ENCODE measurements at regions not wholly inside any gene's neighbourhood (a gene's known extent, or its start where the extent isn't known, plus 50 kb on each side); places are given as distances from the start of the nearest gene placed in this dataset.
"Not testable (repeated sequence)": the region's sequence is repeated elsewhere in the genome, so short reads cannot be mapped to it uniquely, and the experiment has no call there.

DNA sequence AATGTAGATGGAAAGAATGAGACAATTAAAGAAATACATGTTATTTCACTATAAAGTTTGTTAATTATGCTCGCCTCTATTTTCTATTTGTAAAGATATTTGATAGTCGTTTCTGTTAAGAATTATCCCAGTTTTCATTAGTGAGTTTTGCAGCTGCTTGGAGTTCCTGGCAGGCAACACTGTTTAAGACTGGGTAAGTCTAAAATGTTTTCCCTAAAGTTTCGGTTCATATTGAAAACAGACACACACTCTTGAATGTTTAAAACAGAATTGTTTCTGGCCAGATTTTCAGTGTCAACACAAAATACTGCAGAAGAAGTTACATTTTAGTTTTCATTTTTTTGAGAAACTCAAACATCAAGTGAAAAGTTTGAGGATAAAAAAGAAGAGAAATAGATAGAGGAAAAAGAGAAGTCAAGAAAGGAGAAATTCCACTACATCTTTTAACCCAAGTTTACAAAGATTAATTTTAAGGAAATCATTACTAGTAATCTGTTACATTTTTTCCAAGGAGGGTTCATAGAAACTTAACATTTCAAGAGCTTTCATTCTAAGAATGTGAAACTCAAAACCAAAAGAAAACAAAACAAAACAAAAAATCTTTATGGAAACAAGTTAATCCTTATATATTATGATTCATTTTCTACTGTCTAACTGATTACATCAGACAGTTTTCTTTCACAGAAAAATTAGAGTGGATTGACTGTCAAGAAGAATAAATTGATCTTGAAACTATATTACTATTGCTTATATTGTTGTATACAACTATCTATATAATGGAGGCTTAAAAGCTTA is 305.5 kb downstream of the FAT4 start:
- no peaks in the 10 kb centered on the region for H3K27me3 Mint-ChIP-seq
- no peak overlapping the region for H3K27ac Mint-ChIP-seq
- H3K4me3 Mint-ChIP-seq = no peak overlapping the region
- peaks cover 16% of the 10 kb centered on the region for H3K9me3 Mint-ChIP-seq
- intact Hi-C loops (cut with micrococcal nuclease) = no loop called here
- no peaks in the 10 kb centered on the region for H3K4me1 Mint-ChIP-seq (ENCODE audit: low read depth)
- H3K36me3 Mint-ChIP-seq (ENCODE audit: low read depth) = no peaks in the 10 kb centered on the region

- H3K36me3 Mint-ChIP-seq (ENCODE audit: low read depth) = no peaks in the 10 kb centered on the region
- no peak overlapping the region for H3K4me3 Mint-ChIP-seq
- no peaks in the 10 kb centered on the region for H3K27me3 Mint-ChIP-seq
- H3K9me3 Mint-ChIP-seq = peaks cover 9% of the 10 kb centered on the region
- intact Hi-C loops (cut with micrococcal nuclease) = no loop called here
- no peaks in the 10 kb centered on the region for H3K4me1 Mint-ChIP-seq (ENCODE audit: low read depth)
- no peak overlapping the region for H3K27ac Mint-ChIP-seq
Measured at GRCh38 chr4:125624951-125625350, 310.2 kb downstream of the FAT4 start.

DNA sequence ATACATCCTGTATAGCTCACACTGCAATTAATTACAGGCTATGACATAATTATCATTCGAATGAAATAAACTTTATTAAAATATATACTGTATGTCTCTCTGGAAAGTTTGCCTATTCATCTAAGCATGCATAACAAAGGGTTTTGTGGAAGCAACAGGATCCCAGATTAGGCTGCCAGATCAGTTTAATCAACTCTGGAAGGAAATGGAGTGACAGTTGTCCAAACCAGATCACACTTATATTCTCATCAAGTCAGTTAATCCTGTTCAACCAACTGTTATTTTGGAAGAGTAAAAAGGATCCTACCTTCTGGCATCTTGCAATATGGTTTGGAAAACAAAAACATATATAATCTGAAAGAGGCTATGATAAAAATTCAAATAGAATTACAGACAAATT is 312.2 kb downstream of the FAT4 start:
- Mint-ChIP-seq H3K27me3 (no peaks in the 10 kb centered on the region), H3K27ac (no peak overlapping the region), H3K36me3 (ENCODE audit: low read depth) (no peaks in the 10 kb centered on the region), H3K9me3 (peaks cover 9% of the 10 kb centered on the region), H3K4me1 (ENCODE audit: low read depth) (no peaks in the 10 kb centered on the region), H3K4me3 (no peak overlapping the region)
- intact Hi-C loops (cut with micrococcal nuclease) = no loop called here

- H3K9me3 Mint-ChIP-seq = peaks cover 31% of the 10 kb centered on the region
- no peaks in the 10 kb centered on the region for H3K4me1 Mint-ChIP-seq (ENCODE audit: low read depth)
- H3K27me3 Mint-ChIP-seq = no peaks in the 10 kb centered on the region
- no peaks in the 10 kb centered on the region for H3K36me3 Mint-ChIP-seq (ENCODE audit: low read depth)
- intact Hi-C loops (cut with micrococcal nuclease) = no loop called here
- H3K4me3 Mint-ChIP-seq = no peak overlapping the region
- H3K27ac Mint-ChIP-seq = no peak overlapping the region
Measured at GRCh38 chr4:125639182-125639621, 324.4 kb downstream of the FAT4 start.

DNA sequence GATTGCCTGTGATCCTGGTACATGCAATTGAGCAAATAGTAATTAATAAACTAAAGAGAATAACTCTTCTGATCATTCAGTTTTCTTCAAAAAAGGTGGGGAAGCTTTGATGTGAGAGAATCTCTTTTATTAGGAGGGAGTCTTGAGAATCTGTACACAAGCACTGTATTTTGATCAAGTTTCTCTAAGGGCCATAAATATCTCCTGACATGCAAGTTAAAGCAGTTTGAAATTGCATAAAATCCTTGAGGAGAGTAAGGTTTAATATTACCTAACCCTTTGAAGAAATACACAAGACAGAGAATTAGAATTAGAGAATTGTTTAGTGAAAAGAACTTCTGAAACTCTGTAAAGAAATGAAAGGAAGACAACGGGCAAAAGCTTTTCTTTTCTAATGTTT is 326.9 kb downstream of the FAT4 start:
- no peak overlapping the region for H3K4me3 Mint-ChIP-seq
- no peaks in the 10 kb centered on the region for H3K4me1 Mint-ChIP-seq (ENCODE audit: low read depth)
- peaks cover 28% of the 10 kb centered on the region for H3K9me3 Mint-ChIP-seq
- H3K36me3 Mint-ChIP-seq (ENCODE audit: low read depth) = no peaks in the 10 kb centered on the region
- H3K27me3 Mint-ChIP-seq = no peaks in the 10 kb centered on the region
- intact Hi-C loops (cut with micrococcal nuclease) = no loop called here
- no peak overlapping the region for H3K27ac Mint-ChIP-seq

- H3K9me3 Mint-ChIP-seq = peaks cover 23% of the 10 kb centered on the region
- H3K4me1 Mint-ChIP-seq (ENCODE audit: low read depth) = no peaks in the 10 kb centered on the region
- H3K36me3 Mint-ChIP-seq (ENCODE audit: low read depth) = no peaks in the 10 kb centered on the region
- intact Hi-C loops (cut with micrococcal nuclease) = no loop called here
- no peaks in the 10 kb centered on the region for H3K27me3 Mint-ChIP-seq
- H3K27ac Mint-ChIP-seq = no peak overlapping the region
- no peak overlapping the region for H3K4me3 Mint-ChIP-seq
Measured at GRCh38 chr4:125642645-125643044, 327.9 kb downstream of the FAT4 start.

- peaks cover 34% of the 10 kb centered on the region for H3K9me3 Mint-ChIP-seq
- H3K27ac Mint-ChIP-seq = no peak overlapping the region
- no peaks in the 10 kb centered on the region for H3K4me1 Mint-ChIP-seq (ENCODE audit: low read depth)
- intact Hi-C loops (cut with micrococcal nuclease) = no loop called here
- no peaks in the 10 kb centered on the region for H3K36me3 Mint-ChIP-seq (ENCODE audit: low read depth)
- H3K4me3 Mint-ChIP-seq = no peak overlapping the region
- no peaks in the 10 kb centered on the region for H3K27me3 Mint-ChIP-seq
Measured at GRCh38 chr4:125649452-125649851, 334.7 kb downstream of the FAT4 start.

- no peaks in the 10 kb centered on the region for H3K36me3 Mint-ChIP-seq (ENCODE audit: low read depth)
- H3K4me1 Mint-ChIP-seq (ENCODE audit: low read depth) = no peaks in the 10 kb centered on the region
- H3K9me3 Mint-ChIP-seq = peaks cover 30% of the 10 kb centered on the region
- intact Hi-C loops (cut with micrococcal nuclease) = no loop called here
- no peak overlapping the region for H3K4me3 Mint-ChIP-seq
- no peaks in the 10 kb centered on the region for H3K27me3 Mint-ChIP-seq
- no peak overlapping the region for H3K27ac Mint-ChIP-seq
Measured at GRCh38 chr4:125650557-125650956, 335.8 kb downstream of the FAT4 start.

DNA sequence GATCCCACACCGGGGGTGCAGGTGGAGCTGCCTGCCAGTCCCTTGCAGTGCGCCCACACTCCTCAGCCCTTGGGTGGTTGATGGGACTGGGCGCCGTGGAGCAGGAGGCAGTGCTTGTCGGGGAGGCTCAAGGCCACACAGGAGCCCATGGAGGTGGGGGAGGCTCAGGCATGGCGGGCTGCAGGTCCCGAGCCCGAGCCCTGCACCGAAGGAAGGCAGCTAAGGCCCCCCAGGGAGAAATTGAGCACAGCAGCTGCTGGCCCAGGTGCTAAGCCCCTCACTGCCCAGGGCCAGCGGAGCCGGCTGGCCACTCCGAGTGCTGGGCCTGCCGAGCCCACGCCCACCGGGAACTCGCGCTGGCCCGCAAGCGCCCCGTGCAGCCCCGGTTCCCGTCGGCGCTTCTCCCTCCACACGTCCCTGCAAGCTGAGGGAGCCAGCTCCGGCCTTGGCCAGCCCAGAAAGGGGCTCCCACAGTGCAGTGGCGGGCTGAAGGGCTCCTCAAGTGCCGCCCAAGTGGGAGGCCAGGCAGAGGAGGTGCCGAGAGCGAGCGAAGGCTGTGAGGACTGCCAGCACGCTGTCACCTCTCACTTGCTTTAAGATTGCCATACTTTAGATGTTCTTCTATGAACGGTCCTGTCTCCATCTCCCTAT is 337.1 kb downstream of the FAT4 start:
- H3K4me1 Mint-ChIP-seq (ENCODE audit: low read depth); H3K27me3 Mint-ChIP-seq; H3K27ac Mint-ChIP-seq; H3K4me3 Mint-ChIP-seq; intact Hi-C loops (cut with micrococcal nuclease); H3K36me3 Mint-ChIP-seq (ENCODE audit: low read depth): not testable (repeated sequence)
- peaks cover 28% of the 10 kb centered on the region for H3K9me3 Mint-ChIP-seq

DNA sequence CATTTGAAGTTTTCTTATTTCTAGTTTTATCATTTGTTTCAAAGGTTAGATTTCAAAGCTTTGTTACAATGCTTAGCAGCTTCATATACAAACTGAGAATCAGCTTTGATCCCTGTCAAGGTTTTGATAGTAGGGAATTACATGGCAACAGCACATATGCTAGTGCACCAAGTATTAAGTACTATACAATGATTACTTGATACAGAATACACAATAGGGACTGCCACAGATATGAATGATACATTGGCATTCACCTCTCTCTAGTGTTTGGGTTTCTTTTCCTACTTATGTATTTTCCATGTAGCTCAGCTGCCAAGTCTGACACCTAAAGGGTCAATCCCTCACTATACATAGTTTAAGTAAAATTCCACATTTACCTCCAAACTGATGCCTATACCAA is 344.0 kb downstream of the FAT4 start:
- intact Hi-C loops (cut with micrococcal nuclease) = no loop called here
- H3K36me3 Mint-ChIP-seq (ENCODE audit: low read depth) = no peaks in the 10 kb centered on the region
- no peak overlapping the region for H3K4me3 Mint-ChIP-seq
- no peak overlapping the region for H3K27ac Mint-ChIP-seq
- peaks cover 8% of the 10 kb centered on the region for H3K9me3 Mint-ChIP-seq
- H3K27me3 Mint-ChIP-seq = no peaks in the 10 kb centered on the region
- H3K4me1 Mint-ChIP-seq (ENCODE audit: low read depth) = no peaks in the 10 kb centered on the region

- H3K27me3 Mint-ChIP-seq = no peaks in the 10 kb centered on the region
- H3K4me1 Mint-ChIP-seq (ENCODE audit: low read depth) = no peaks in the 10 kb centered on the region
- H3K36me3 Mint-ChIP-seq (ENCODE audit: low read depth) = no peaks in the 10 kb centered on the region
- intact Hi-C loops (cut with micrococcal nuclease) = no loop called here
- H3K4me3 Mint-ChIP-seq = no peak overlapping the region
- no peak overlapping the region for H3K27ac Mint-ChIP-seq
- peaks cover 18% of the 10 kb centered on the region for H3K9me3 Mint-ChIP-seq
Measured at GRCh38 chr4:125663896-125664767, 349.4 kb downstream of the FAT4 start.

GRCh38 chr4:125666635-125667034 is 351.9 kb downstream of the FAT4 start:
- no peak overlapping the region for H3K4me3 Mint-ChIP-seq
- no peak overlapping the region for H3K27ac Mint-ChIP-seq
- H3K36me3 Mint-ChIP-seq (ENCODE audit: low read depth) = no peaks in the 10 kb centered on the region
- intact Hi-C loops (cut with micrococcal nuclease) = no loop called here
- H3K9me3 Mint-ChIP-seq = peaks cover 10% of the 10 kb centered on the region
- H3K27me3 Mint-ChIP-seq = no peaks in the 10 kb centered on the region
- no peaks in the 10 kb centered on the region for H3K4me1 Mint-ChIP-seq (ENCODE audit: low read depth)

- H3K4me1 Mint-ChIP-seq (ENCODE audit: low read depth) = no peaks in the 10 kb centered on the region
- no peak overlapping the region for H3K4me3 Mint-ChIP-seq
- intact Hi-C loops (cut with micrococcal nuclease) = no loop called here
- H3K36me3 Mint-ChIP-seq (ENCODE audit: low read depth) = no peaks in the 10 kb centered on the region
- H3K27me3 Mint-ChIP-seq = no peaks in the 10 kb centered on the region
- peaks cover 12% of the 10 kb centered on the region for H3K9me3 Mint-ChIP-seq
- H3K27ac Mint-ChIP-seq = no peak overlapping the region
Measured at GRCh38 chr4:125676156-125676555, 361.4 kb downstream of the FAT4 start.

DNA sequence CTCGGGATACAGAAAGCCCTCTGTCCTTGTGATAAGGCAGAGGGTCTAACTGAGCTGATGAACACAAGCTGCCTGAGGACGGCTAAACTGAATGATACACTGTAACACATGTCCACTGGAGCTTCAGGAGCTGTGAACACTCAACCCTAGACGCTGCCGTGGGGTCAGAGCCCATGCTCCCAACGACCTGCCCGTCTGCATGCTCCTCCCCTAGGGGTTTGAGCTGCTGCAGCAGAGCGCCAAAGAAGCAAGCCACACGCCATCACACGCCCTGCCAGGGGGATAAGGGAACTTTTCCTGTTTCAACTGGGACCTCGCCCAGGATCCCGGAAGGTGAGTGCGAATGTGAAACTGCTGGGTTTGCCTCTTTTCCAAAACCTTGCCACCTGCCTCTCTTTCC is 361.8 kb downstream of the FAT4 start:
- Mint-ChIP-seq H3K36me3 (ENCODE audit: low read depth) (no peaks in the 10 kb centered on the region), H3K27ac (no peak overlapping the region), H3K4me1 (ENCODE audit: low read depth) (no peaks in the 10 kb centered on the region), H3K9me3 (peaks cover 12% of the 10 kb centered on the region), H3K27me3 (no peaks in the 10 kb centered on the region), H3K4me3 (no peak overlapping the region)
- intact Hi-C loops (cut with micrococcal nuclease) = no loop called here

All from dendritic cell treated with granulocyte-macrophage colony-stimulating factor and Interleukin-4, amounts not matched to agents 40 ng/mL and 50 ng/mL, for 4 days (primary cell).